Keratinocyte (primary cell): ENCODE measurements at regions not wholly inside any gene's neighbourhood (a gene's known extent, or its start where the extent isn't known, plus 50 kb on each side); places are given as distances from the start of the nearest gene placed in this dataset.

ENCODE experiments used
- DNase-seq: peaks from one replicate; pipeline ENCODE4 v3.0.0-alpha.2; 2011; ENCODE audit warnings: low read depth, missing footprints, low spot score
- FAIRE-seq: peaks from 2 replicates; lab custom pipeline; 2011; peaks lifted over from hg19 to GRCh38; lab: Jason Lieb, UNC
- H2AFZ ChIP-seq: 2 replicates; pipeline ENCODE4 v1.6.0; 2012; ENCODE audit warnings: low read length, control low read depth, inconsistent platforms; ENCODE audit not compliant: control insufficient read depth
- H3K27ac ChIP-seq: 2 replicates; pipeline ENCODE4 v1.5.1; 2011; ENCODE audit warnings: low read length; ENCODE audit not compliant: control insufficient read depth, insufficient read depth
- H3K27me3 ChIP-seq: 3 replicates; pipeline ENCODE4 v1.6.0; 2011; ENCODE audit warnings: low read length; ENCODE audit not compliant: control insufficient read depth, insufficient read depth; ENCODE audit errors: extremely low read depth
- H3K36me3 ChIP-seq, 2 experiments: 2 replicates in 1 of 2; 3 replicates in 1 of 2; pipeline ENCODE4 v1.5.1; 2011; ENCODE audit warnings: low read length in 2 of 2, mild to moderate bottlenecking in 1 of 2; ENCODE audit not compliant: control insufficient read depth in 2 of 2, insufficient read depth in 2 of 2; ENCODE audit errors: extremely low read depth in 1 of 2
- H3K4me1 ChIP-seq: 3 replicates; pipeline ENCODE4 v1.5.1; 2011; ENCODE audit warnings: low read length; ENCODE audit not compliant: control insufficient read depth, insufficient read depth; ENCODE audit errors: extremely low read depth
- H3K4me2 ChIP-seq: 3 replicates; pipeline ENCODE4 v1.6.0; 2011; ENCODE audit warnings: low read depth, low read length; ENCODE audit not compliant: control insufficient read depth, insufficient read depth; ENCODE audit errors: extremely low read depth
- H3K4me3 ChIP-seq, 3 experiments: fragments of 200-600 bp in 1 of 3; sonication (generic) in 1 of 3; 2 replicates in 2 of 3; 3 replicates in 1 of 3; pipeline ENCODE4 v1.5.1; 2011 to 2016; ENCODE audit warnings: low read length in 3 of 3, mild to moderate bottlenecking in 3 of 3, control low read depth in 2 of 3, inconsistent platforms in 1 of 3, low read depth in 1 of 3, mixed read lengths in 1 of 3, mixed run types in 1 of 3, moderate library complexity in 1 of 3; ENCODE audit not compliant: control insufficient read depth in 2 of 3, insufficient read depth in 2 of 3; ENCODE audit errors: extremely low read depth in 1 of 3
- H3K79me2 ChIP-seq: 2 replicates; pipeline ENCODE4 v1.6.0; 2012; ENCODE audit warnings: low read length; ENCODE audit not compliant: control insufficient read depth, insufficient read depth
- H3K9ac ChIP-seq: 3 replicates; pipeline ENCODE4 v1.6.0; 2011; ENCODE audit warnings: low read length; ENCODE audit not compliant: control insufficient read depth, insufficient read depth; ENCODE audit errors: extremely low read depth
- H3K9me1 ChIP-seq: 3 replicates; pipeline ENCODE4 v1.6.0; 2011; ENCODE audit warnings: low read length; ENCODE audit not compliant: control insufficient read depth, insufficient read depth; ENCODE audit errors: extremely low read depth
- H3K9me3 ChIP-seq: 2 replicates; pipeline ENCODE4 v1.5.1; 2012; ENCODE audit warnings: low read depth, low read length; ENCODE audit not compliant: control insufficient read depth
- H4K20me1 ChIP-seq: 3 replicates; pipeline ENCODE4 v1.6.0; 2011; ENCODE audit warnings: low read length; ENCODE audit not compliant: control insufficient read depth, insufficient read depth; ENCODE audit errors: extremely low read depth
- EZH2 ChIP-seq: IDR thresholded peaks from one replicate; pipeline ENCODE4 v1.6.1; 2012; ENCODE audit warnings: inconsistent platforms, mild to moderate bottlenecking, low read length, moderate library complexity
- dilution Hi-C: fragments of 300-500 bp; cut with MboI; formaldehyde crosslinking; loops from one replicate; pipeline ENCODE4 v1.7.0; 2020; ENCODE audit warnings: low sequenced_read_pairs; ENCODE audit not compliant: extremely low pct_ligation_motif_present
- TF ChIP-seq, protein P1 (sequence below), 3 experiments: IDR thresholded peaks in 1 of 3; conservative IDR thresholded peaks in 1 of 3; optimal IDR thresholded peaks in 1 of 3; 2 replicates in 2 of 3; 3 replicates in 1 of 3; pipeline versions ENCODE3 to v1.5.1; 2011; ENCODE audit warnings: low read length in 3 of 3, mild to moderate bottlenecking in 3 of 3, moderate library complexity in 2 of 3, control low read depth in 1 of 3, inconsistent platforms in 1 of 3; ENCODE audit not compliant: insufficient read depth in 2 of 3; ENCODE audit errors: extremely low read depth in 1 of 3

GRCh38 chr12:65618588-65618987 is 205.7 kb upstream of the HMGA2 start:
- H3K4me2 ChIP-seq: no peak overlapping the region
- no peaks in the 10 kb centered on the region for H3K36me3 ChIP-seq
- dilution Hi-C loops: no loop called here
- H3K9me1 ChIP-seq: no peaks in the 10 kb centered on the region
- no peak overlapping the region for H3K9ac ChIP-seq
- H3K4me1 ChIP-seq: peaks cover 3% of the 10 kb centered on the region
- no peak overlapping the region for H3K4me3 ChIP-seq
- H4K20me1 ChIP-seq: no peaks in the 10 kb centered on the region
- no peak for DNase-seq
- no peak overlapping the region for H3K27ac ChIP-seq
- no peaks in the 10 kb centered on the region for H3K27me3 ChIP-seq
- no peak for FAIRE-seq
- TF ChIP-seq, protein P1, sequence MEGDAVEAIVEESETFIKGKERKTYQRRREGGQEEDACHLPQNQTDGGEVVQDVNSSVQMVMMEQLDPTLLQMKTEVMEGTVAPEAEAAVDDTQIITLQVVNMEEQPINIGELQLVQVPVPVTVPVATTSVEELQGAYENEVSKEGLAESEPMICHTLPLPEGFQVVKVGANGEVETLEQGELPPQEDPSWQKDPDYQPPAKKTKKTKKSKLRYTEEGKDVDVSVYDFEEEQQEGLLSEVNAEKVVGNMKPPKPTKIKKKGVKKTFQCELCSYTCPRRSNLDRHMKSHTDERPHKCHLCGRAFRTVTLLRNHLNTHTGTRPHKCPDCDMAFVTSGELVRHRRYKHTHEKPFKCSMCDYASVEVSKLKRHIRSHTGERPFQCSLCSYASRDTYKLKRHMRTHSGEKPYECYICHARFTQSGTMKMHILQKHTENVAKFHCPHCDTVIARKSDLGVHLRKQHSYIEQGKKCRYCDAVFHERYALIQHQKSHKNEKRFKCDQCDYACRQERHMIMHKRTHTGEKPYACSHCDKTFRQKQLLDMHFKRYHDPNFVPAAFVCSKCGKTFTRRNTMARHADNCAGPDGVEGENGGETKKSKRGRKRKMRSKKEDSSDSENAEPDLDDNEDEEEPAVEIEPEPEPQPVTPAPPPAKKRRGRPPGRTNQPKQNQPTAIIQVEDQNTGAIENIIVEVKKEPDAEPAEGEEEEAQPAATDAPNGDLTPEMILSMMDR (optimal IDR thresholded peaks at IDR 0.05 in 1 of 3, IDR thresholded peaks at IDR 0.05 in 1 of 3, conservative IDR thresholded peaks at IDR 0.05 in 1 of 3; ENCODE audit: extremely low read depth in 1 of 3, insufficient read depth in 2 of 3, low read length in 3 of 3): no peak
- no peak for TF ChIP-seq EZH2
- no peaks in the 10 kb centered on the region for H3K79me2 ChIP-seq
- no peak overlapping the region for H2AFZ ChIP-seq
- no peaks in the 10 kb centered on the region for H3K9me3 ChIP-seq

DNA sequence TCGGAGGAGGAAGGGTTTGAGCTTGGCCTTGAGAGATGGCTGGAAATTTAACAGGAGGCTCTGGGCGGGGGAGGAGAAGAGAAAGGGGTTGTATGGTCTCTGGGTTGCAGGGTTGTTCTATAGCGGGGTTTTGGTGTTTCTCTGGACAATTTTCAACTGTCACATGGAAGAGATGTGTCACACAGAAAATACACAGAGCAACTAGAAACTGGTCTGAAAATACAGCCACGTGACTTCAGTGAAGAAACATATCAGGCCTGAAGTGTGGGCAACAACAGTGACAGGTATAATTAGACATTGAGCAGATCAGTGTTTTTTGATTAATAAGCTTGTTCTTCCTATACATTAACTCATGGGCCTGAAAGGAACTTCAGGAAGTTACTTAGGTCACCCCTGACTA is 205.3 kb upstream of the HMGA2 start:
- Histone ChIP-seq H3K4me1 (no peaks in the 10 kb centered on the region), H3K4me3 (no peak overlapping the region), H3K27me3 (no peaks in the 10 kb centered on the region), H3K4me2 (no peak overlapping the region), H4K20me1 (no peaks in the 10 kb centered on the region), H3K9me1 (no peaks in the 10 kb centered on the region), H2AFZ (no peak overlapping the region), H3K79me2 (no peaks in the 10 kb centered on the region), H3K27ac (no peak overlapping the region), H3K9ac (no peak overlapping the region), H3K36me3 (no peaks in the 10 kb centered on the region), H3K9me3 (no peaks in the 10 kb centered on the region)
- no peak for DNase-seq
- TF ChIP-seq EZH2: no peak
- TF ChIP-seq, protein P1 (optimal IDR thresholded peaks at IDR 0.05 in 1 of 3, IDR thresholded peaks at IDR 0.05 in 1 of 3, conservative IDR thresholded peaks at IDR 0.05 in 1 of 3; ENCODE audit: extremely low read depth in 1 of 3, insufficient read depth in 2 of 3, low read length in 3 of 3): no peak
- FAIRE-seq: no peak
- dilution Hi-C loops: no loop called here
